Psoas muscle (tissue), 7 donors: ENCODE measurements at regions not wholly inside any gene's neighbourhood (a gene's known extent, or its start where the extent isn't known, plus 50 kb on each side); places are given as distances from the start of the nearest gene placed in this dataset.

Experiments used
- ATAC-seq, 4 donors: fragments of 200-7000 bp; cut with Tn5 transposase; one replicate each; pipeline ENCODE4 v1.9.1; 2020; ENCODE audit warnings: moderate library complexity in 3 of 4, mild to moderate bottlenecking in 2 of 4
- DNase-seq, 2 donors: peaks; one replicate each; pipeline ENCODE4 v3.0.0-alpha.2; 2020
- H3K27ac ChIP-seq: fragments of 200-600 bp; one replicate; pipeline ENCODE4 v1.8.0; 2022
- H3K27me3 ChIP-seq, 3 donors: fragments of 200-600 bp in 1 of 3; one replicate each; pipeline versions ENCODE4 v1.6.1 to v1.8.0; 2013 to 2022; ENCODE audit warnings: low read length in 2 of 3, mild to moderate bottlenecking in 2 of 3, moderate library complexity in 1 of 3; ENCODE audit not compliant: insufficient read depth in 3 of 3
- H3K36me3 ChIP-seq, 2 donors: fragments of 200-600 bp in 1 of 2; one replicate each; pipeline versions ENCODE4 v1.6.1 to v1.8.0; 2013 to 2022; ENCODE audit warnings: low read depth in 1 of 2, mild to moderate bottlenecking in 1 of 2, moderate library complexity in 1 of 2; ENCODE audit not compliant: insufficient read depth in 1 of 2
- H3K4me1 ChIP-seq: fragments of 200-600 bp; one replicate; pipeline ENCODE4 v1.8.0; 2022
- H3K4me3 ChIP-seq: fragments of 200-600 bp; one replicate; pipeline ENCODE4 v1.8.0; 2022; ENCODE audit warnings: mild to moderate bottlenecking
- H3K9me3 ChIP-seq: fragments of 200-600 bp; one replicate; pipeline ENCODE4 v1.8.0; 2022
- WGBS, 3 donors: extraction: QIAGEN DNeasy Blood & Tissue Kit; methylation state at CpG; one replicate each; pipeline versions ENCODE4 v1.1.6 to v1.1.7; 2013; 5-methylcytosine and 5-hydroxymethylcytosine counted together
- intact Hi-C, 2 donors: fragments of 100-400 bp; cut with DNase I; formaldehyde crosslinking; loops; one replicate each; pipeline versions ENCODE4 v1.11.0 to v1.14.2; 2022
- TF ChIP-seq, protein P1 (sequence below): fragments of 200-600 bp; IDR thresholded peaks from one replicate; pipeline ENCODE4 v1.8.0; 2022; ENCODE audit warnings: antibody characterized with exemption
- donor health status: healthy with polysubstance abuse.
- donor health status: DM: no; HTN: no; CAD: no; lungs with moderate emphysema.
- donor health status: Bipolar disorder and iron deficiency.
- donor health status: healthy.
- donor health status: DM: yes; HTN: yes; CAD: no.
- donor health status: DM: no; HTN: no; CAD: no.
- donor health status: DM: yes; HTN: yes; CAD: no.

DNA sequence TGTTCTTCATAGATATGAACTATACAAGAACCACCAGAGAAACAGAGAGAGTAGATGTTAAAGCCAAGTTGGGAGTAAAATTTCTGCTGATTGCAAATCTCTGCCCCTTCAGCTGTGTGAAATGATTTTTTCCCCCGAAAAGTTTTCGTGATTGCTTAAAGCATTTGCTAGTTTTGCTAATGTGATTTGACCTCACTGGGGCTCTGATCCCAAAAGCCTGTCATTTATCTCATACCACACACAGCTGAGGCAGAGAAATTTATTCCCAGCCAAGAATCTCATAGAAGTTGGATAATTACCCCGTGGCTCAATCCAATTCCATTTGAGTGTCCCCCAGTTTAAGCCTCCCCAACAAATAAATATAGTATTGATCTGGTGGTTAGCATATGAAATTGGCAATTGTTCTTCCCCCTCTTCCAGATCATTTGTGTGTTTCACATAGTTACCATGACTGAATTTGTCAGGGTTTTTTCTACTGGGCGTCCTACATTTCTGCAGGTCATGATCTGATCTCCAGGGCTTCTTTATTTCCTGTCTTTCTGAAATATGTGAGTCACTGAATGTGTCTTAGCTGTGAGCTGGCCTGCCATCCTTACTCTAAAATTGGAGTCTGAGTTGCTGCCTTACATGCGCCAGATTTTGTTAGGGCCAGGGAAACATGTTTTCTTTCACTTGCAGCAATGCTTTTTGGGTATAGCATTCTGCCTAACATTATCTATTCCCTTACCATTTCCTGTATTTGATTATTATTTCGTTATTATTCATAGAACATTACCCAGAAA is 167.5 kb upstream of the FRMPD4 start:
- DNase-seq: no peak
- 24 to 42% (median 33%) methylated on average over 6 of the region's 6 CpGs for WGBS, 3 donors
- no peak for ATAC-seq
- intact Hi-C loops: no loop called here
- Histone ChIP-seq H3K27me3 (no peaks in the 10 kb centered on the region), H3K27ac (no peak overlapping the region), H3K9me3 (no peaks in the 10 kb centered on the region), H3K4me3 (no peak overlapping the region), H3K4me1 (no peaks in the 10 kb centered on the region), H3K36me3 (no peaks in the 10 kb centered on the region)
- TF ChIP-seq, protein P1, sequence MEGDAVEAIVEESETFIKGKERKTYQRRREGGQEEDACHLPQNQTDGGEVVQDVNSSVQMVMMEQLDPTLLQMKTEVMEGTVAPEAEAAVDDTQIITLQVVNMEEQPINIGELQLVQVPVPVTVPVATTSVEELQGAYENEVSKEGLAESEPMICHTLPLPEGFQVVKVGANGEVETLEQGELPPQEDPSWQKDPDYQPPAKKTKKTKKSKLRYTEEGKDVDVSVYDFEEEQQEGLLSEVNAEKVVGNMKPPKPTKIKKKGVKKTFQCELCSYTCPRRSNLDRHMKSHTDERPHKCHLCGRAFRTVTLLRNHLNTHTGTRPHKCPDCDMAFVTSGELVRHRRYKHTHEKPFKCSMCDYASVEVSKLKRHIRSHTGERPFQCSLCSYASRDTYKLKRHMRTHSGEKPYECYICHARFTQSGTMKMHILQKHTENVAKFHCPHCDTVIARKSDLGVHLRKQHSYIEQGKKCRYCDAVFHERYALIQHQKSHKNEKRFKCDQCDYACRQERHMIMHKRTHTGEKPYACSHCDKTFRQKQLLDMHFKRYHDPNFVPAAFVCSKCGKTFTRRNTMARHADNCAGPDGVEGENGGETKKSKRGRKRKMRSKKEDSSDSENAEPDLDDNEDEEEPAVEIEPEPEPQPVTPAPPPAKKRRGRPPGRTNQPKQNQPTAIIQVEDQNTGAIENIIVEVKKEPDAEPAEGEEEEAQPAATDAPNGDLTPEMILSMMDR: no peak

DNA sequence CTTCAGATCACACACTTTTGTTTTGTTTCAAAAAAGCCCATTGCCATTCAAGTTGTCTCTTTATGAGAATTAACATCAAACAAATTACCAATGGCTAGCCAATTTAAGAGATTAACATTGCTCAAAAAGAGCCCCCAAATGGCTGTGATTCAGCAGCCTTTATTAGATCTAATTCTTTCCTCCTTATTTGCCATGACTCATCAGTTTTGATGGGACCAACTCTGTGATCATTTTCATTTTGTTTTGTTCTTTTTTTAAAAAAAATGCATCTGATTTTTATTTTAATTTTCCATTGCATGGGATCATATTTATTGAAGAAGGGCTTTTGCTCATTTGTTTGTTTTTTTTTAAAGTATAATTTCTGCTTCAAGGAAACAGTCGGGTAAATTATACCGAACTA is 161.6 kb upstream of the FRMPD4 start:
- ATAC-seq: no peak

DNA sequence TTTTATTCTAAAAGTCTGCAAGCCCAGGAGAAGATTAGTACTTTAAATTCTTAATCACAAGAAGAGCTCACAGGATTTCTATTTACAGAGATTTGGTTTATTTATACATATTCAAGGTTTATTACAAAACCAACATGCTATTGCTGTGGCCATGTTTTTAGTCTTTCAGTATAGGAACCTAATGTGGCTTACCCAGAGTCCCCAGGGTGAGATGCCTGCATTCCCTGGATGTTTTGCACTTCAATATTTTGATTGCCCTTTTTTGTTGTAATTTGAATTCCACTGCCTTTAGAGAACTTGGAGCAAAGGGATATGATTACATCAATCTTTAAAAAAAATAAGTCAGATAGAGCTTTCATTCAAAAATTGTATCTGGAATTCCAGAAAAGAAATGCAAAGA is 146.0 kb upstream of the FRMPD4 start:
- H3K27ac ChIP-seq: no peak overlapping the region
- intact Hi-C loops: no loop called here
- ATAC-seq: no peak
- peaks cover 5% of the 10 kb centered on the region for H3K9me3 ChIP-seq
- H3K4me1 ChIP-seq: no peaks in the 10 kb centered on the region
- DNase-seq: no peak
- TF ChIP-seq, protein P1: no peak
- no peak overlapping the region for H3K4me3 ChIP-seq
- H3K27me3 ChIP-seq: no peaks in the 10 kb centered on the region
- no peaks in the 10 kb centered on the region for H3K36me3 ChIP-seq

More for the DNA sequence above, 161.6 kb upstream of the FRMPD4 start:
- intact Hi-C loops: no loop called here
- TF ChIP-seq, protein P1: no peak
- Histone ChIP-seq H3K27ac (no peak overlapping the region), H3K4me3 (no peak overlapping the region), H3K4me1 (no peaks in the 10 kb centered on the region), H3K9me3 (no peaks in the 10 kb centered on the region), H3K36me3 (no peaks in the 10 kb centered on the region), H3K27me3 (peaks cover 0 to 6% (median 0%) of the 10 kb centered on the region in 3 donors)
- DNase-seq: no peak
- 88 to 96% (median 93%) methylated on average over 2 of the region's 2 CpGs for WGBS, 3 donors

DNA sequence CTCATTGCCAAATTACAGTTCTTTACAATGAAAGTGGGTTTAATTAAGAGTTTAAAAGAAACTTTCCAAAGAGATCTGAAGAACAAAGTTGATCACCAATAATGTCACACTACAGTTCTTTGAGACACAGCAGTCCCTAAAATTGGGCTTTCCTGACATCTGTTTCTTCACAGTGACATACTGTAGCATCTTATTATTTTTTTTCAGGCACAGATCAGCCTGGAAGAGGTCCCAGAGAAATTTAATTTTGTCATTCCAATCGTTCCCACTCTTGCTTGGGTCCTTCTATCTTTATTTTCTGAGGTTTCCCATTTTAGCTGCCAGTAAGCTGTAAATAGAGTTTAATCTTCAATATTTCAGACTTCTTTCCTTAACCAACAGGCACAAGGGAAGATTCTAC is 143.1 kb upstream of the FRMPD4 start:
- 6 to 11% (median 11%) methylated on average over 1 of the region's 1 CpG for WGBS, 3 donors
- TF ChIP-seq, protein P1: no peak
- Histone ChIP-seq H3K4me1 (no peaks in the 10 kb centered on the region), H3K9me3 (no peaks in the 10 kb centered on the region), H3K27ac (no peak overlapping the region), H3K36me3 (no peaks in the 10 kb centered on the region), H3K27me3 (peaks cover 0 to 6% (median 0%) of the 10 kb centered on the region in 3 donors), H3K4me3 (no peak overlapping the region)
- ATAC-seq (no peak), DNase-seq (no peak)
- intact Hi-C loops: no loop called here

DNA sequence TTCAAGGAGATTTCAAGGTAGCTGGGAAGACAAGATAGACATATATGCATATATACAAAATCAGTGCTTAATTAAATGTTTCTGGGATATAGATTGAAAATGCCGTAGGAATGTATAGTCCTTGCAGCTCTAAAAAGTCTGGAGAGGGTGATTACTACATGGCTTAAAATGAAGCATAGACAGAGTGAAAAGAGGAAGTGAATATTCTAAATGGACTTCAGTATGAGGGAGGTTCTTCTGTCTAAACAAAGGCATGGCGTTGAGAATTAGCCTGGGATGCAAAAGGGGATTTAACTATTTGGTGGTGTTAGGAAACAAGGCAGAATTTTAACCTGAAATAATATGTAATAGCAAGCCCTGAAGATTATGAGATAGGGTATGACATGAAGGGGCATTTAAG is 141.5 kb upstream of the FRMPD4 start:
- peaks cover 0 to 6% (median 0%) of the 10 kb centered on the region in 3 donors for H3K27me3 ChIP-seq
- ATAC-seq (no peak), DNase-seq (no peak)
- H3K27ac ChIP-seq: no peak overlapping the region
- H3K36me3 ChIP-seq: no peaks in the 10 kb centered on the region
- TF ChIP-seq, protein P1: no peak
- H3K9me3 ChIP-seq: no peaks in the 10 kb centered on the region
- no peaks in the 10 kb centered on the region for H3K4me1 ChIP-seq
- no peak overlapping the region for H3K4me3 ChIP-seq
- intact Hi-C loops: no loop called here
- WGBS, 3 donors: 54 to 71% (median 66%) methylated on average over 2 of the region's 2 CpGs
